HPDE6-E6E7 (cell line): ENCODE measurements at regions not wholly inside any gene's neighbourhood (a gene's known extent, or its start where the extent isn't known, plus 50 kb on each side); places are given as distances from the start of the nearest gene placed in this dataset.
"Not testable (repeated sequence)": the region's sequence is repeated elsewhere in the genome, so short reads cannot be mapped to it uniquely, and the experiment has no call there.

Source experiments
- DNase-seq: peaks from one replicate; pipeline ENCODE4 v3.0.0; 2011; ENCODE audit warnings: missing footprints; ENCODE audit errors: extremely low spot score

- DNase-seq = no peak
Measured at GRCh38 chr18:55967019-55967418, 379.0 kb upstream of the TCF4 start.

- DNase-seq = no peak
Measured at GRCh38 chr18:55964171-55964570, 376.2 kb upstream of the TCF4 start.

GRCh38 chr18:55953326-55953725 lies 365.3 kb upstream of the TCF4 start:
- no peak for DNase-seq

- DNase-seq = not testable (repeated sequence)
Measured at GRCh38 chr18:55951738-55952137, 363.7 kb upstream of the TCF4 start.

GRCh38 chr18:55950379-55951166 lies 362.6 kb upstream of the TCF4 start:
- DNase-seq = no peak

- no peak for DNase-seq
Measured at GRCh38 chr18:55934821-55935220, 346.8 kb upstream of the TCF4 start.

GRCh38 chr18:55932675-55933074 lies 344.7 kb upstream of the TCF4 start:
- no peak for DNase-seq

- no peak for DNase-seq
Measured at GRCh38 chr18:55927831-55928230, 339.8 kb upstream of the TCF4 start.

GRCh38 chr18:55925772-55926171 lies 337.8 kb upstream of the TCF4 start:
- DNase-seq = no peak

GRCh38 chr18:55920063-55920462 lies 332.1 kb upstream of the TCF4 start:
- DNase-seq = no peak

- DNase-seq = no peak
Measured at GRCh38 chr18:55918444-55918843, 330.5 kb upstream of the TCF4 start.

- DNase-seq = no peak
Measured at GRCh38 chr18:55912919-55913318, 324.9 kb upstream of the TCF4 start.

GRCh38 chr18:55912071-55912470 lies 324.1 kb upstream of the TCF4 start:
- no peak for DNase-seq

- no peak for DNase-seq
Measured at GRCh38 chr18:55910296-55910695, 322.3 kb upstream of the TCF4 start.

- DNase-seq = no peak
Measured at GRCh38 chr18:55908901-55909366, 320.9 kb upstream of the TCF4 start.

GRCh38 chr18:55907453-55908175 lies 319.6 kb upstream of the TCF4 start:
- DNase-seq = no peak

- DNase-seq = no peak
Measured at GRCh38 chr18:55906536-55906935, 318.5 kb upstream of the TCF4 start.

GRCh38 chr18:55903911-55904310 lies 315.9 kb upstream of the TCF4 start:
- DNase-seq = no peak

GRCh38 chr18:55900380-55900779 lies 312.4 kb upstream of the TCF4 start:
- DNase-seq = no peak

- no peak for DNase-seq
Measured at GRCh38 chr18:55897091-55897689, 309.2 kb upstream of the TCF4 start.

GRCh38 chr18:55893948-55894347 lies 306.0 kb upstream of the TCF4 start:
- DNase-seq = no peak
